Epithelial cell of proximal tubule (primary cell): ENCODE measurements at regions not wholly inside any gene's neighbourhood (a gene's known extent, or its start where the extent isn't known, plus 50 kb on each side); places are given as distances from the start of the nearest gene placed in this dataset.

Experiments
- DNase-seq: peaks from one replicate; pipeline ENCODE4 v3.0.0-alpha.2; 2011; ENCODE audit warnings: low read depth
- H3K4me3 ChIP-seq: 2 replicates; pipeline ENCODE4 v1.5.1; 2011; ENCODE audit warnings: low read depth, mild to moderate bottlenecking, low read length
- CTCF ChIP-seq: conservative IDR thresholded peaks from 2 replicates; pipeline ENCODE4 v1.5.1; 2012; ENCODE audit warnings: low read depth, mild to moderate bottlenecking, low read length

DNA sequence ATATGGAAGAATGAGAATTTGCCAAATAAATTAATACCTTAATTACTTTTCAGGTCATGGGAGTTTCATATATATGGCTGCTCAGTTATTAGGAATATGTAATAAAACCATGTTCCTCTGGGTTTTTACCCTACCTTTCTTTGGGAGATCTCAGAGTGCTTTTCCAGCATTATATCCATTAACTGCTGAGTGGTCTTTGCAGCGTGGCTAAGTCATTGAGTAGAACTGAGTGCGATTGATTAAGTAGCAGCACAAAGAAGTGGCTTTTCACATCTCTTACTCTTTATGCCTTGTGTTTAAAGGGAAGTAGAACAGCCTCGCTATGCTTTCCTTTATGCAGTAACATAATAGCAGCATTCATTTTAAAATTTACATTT is 340.1 kb downstream of the SNAPC1 start:
- no peak for DNase-seq
- TF ChIP-seq CTCF: no peak
- H3K4me3 ChIP-seq: no peak overlapping the region

DNA sequence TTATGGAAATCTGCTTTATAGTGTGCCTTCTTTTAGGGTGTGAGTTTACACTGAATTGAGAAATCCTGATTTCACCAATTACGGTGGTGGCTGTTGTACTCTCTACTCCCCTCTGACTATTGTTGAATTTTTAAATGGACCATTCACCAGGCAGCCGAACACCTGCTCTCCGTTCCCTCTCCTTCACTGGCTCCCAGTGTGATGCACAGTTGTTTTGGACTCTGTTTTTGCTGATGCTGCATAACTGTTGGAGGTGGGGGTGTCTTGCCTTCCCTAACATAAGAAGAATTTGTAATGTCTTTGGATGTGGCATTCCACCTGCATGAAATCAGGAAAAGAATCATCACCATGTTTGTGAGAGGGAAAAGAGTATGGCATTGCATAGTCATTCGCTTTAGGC is 341.2 kb downstream of the SNAPC1 start:
- no peak for TF ChIP-seq CTCF
- no peak for DNase-seq
- no peak overlapping the region for H3K4me3 ChIP-seq

- H3K4me3 ChIP-seq: no peak overlapping the region
- no peak for DNase-seq
- no peak for TF ChIP-seq CTCF
Observed at GRCh38 chr14:62110941-62111340, 348.7 kb downstream of the SNAPC1 start.

GRCh38 chr14:62117010-62117750 is 355.0 kb downstream of the SNAPC1 start:
- H3K4me3 ChIP-seq: peak overlapping the region; percentile 50

GRCh38 chr14:62117751-62118105 is 355.5 kb downstream of the SNAPC1 start:
- TF ChIP-seq CTCF: no peak
- H3K4me3 ChIP-seq: peak overlapping the region; percentile 50
- no peak for DNase-seq

More at GRCh38 chr14:62117010-62117750, 355.0 kb downstream of the SNAPC1 start:
- peak; percentile 3 for DNase-seq
- TF ChIP-seq CTCF: peak; percentile 39

- no peak for TF ChIP-seq CTCF
- DNase-seq: no peak
- H3K4me3 ChIP-seq: no peak overlapping the region
Observed at GRCh38 chr14:62118461-62118860, 356.2 kb downstream of the SNAPC1 start.

DNA sequence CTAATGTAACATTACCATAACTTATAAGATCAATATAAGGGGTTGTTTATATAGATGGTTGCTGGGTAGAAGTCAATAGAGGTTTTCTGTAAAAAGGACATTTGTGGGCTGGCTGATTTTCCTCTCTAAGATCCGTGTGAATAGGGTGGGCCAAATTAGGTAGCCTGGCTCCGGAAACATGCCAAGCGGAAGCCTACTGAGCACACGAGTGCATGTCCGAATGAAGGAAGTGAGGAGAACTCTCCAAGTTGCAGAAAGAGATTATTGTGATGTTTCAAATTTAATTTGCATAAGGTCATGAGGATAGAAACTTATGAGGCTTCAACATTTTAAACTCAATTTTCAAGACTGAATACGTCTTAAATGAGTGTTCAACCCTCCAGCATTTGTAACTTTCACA is 356.7 kb downstream of the SNAPC1 start:
- no peak for TF ChIP-seq CTCF
- H3K4me3 ChIP-seq: no peak overlapping the region
- no peak for DNase-seq
